ENCODE measurements at regions not wholly inside any gene's neighbourhood (a gene's known extent, or its start where the extent isn't known, plus 50 kb on each side); places are given as distances from the start of the nearest gene placed in this dataset.

- H3F3A ChIP-seq (replicated peaks; ENCODE audit: insufficient read depth): no peaks in the 10 kb centered on the region
- POLR2A ChIA-PET: no interaction called here
- no peak overlapping the region for H3K4me3 ChIP-seq (ENCODE audit: low read depth in 2 of 2, low read length in 1 of 2)
- no peaks in the 10 kb centered on the region for H3K9me2 ChIP-seq
- no peak overlapping the region for H3K4me2 ChIP-seq
- no peak overlapping the region for H2AFZ ChIP-seq (ENCODE audit: low read depth)
- TF ChIP-seq FOXJ3 (CRISPR knock-in tag; IDR thresholded peaks at IDR 0.05) (no peak), GATA2 (CRISPR knock-in tag; IDR thresholded peaks at IDR 0.05) (no peak), RCOR1 (IDR thresholded peaks at IDR 0.05; ENCODE audit: low read length) (no peak), USF1 (IDR thresholded peaks at IDR 0.05; ENCODE audit: borderline replicate concordance, low read depth) (no peak), SMC3 (IDR thresholded peaks at IDR 0.05; ENCODE audit: low read depth, low read length) (no peak), EZH2phosphoT487 (IDR thresholded peaks at IDR 0.05; ENCODE audit: borderline replicate concordance, low read depth) (no peak), FOSL2 (IDR thresholded peaks at IDR 0.05; ENCODE audit: borderline replicate concordance, low read depth) (no peak), NFIC (IDR thresholded peaks at IDR 0.05; ENCODE audit: borderline replicate concordance) (no peak), RXRA (IDR thresholded peaks at IDR 0.05; ENCODE audit: borderline replicate concordance, low read depth) (no peak), GABPA (IDR thresholded peaks at IDR 0.05; ENCODE audit: low read depth) (no peak)
- TF ChIP-seq, protein P1, sequence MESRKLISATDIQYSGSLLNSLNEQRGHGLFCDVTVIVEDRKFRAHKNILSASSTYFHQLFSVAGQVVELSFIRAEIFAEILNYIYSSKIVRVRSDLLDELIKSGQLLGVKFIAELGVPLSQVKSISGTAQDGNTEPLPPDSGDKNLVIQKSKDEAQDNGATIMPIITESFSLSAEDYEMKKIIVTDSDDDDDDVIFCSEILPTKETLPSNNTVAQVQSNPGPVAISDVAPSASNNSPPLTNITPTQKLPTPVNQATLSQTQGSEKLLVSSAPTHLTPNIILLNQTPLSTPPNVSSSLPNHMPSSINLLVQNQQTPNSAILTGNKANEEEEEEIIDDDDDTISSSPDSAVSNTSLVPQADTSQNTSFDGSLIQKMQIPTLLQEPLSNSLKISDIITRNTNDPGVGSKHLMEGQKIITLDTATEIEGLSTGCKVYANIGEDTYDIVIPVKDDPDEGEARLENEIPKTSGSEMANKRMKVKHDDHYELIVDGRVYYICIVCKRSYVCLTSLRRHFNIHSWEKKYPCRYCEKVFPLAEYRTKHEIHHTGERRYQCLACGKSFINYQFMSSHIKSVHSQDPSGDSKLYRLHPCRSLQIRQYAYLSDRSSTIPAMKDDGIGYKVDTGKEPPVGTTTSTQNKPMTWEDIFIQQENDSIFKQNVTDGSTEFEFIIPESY (IDR thresholded peaks at IDR 0.05; ENCODE audit: borderline replicate concordance, low read depth): no peak
- H3K27me3 ChIP-seq (ENCODE audit: insufficient read depth): no peaks in the 10 kb centered on the region
- no peak overlapping the region for H3K27ac ChIP-seq (ENCODE audit: low read depth in 2 of 2, low read length in 1 of 2)
- H3K79me2 ChIP-seq (ENCODE audit: insufficient read depth): no peaks in the 10 kb centered on the region
- peaks cover 0 to 53% of the 10 kb centered on the region in 2 experiments; a peak in 2 of 4 replicates for H3K4me1 ChIP-seq (ENCODE audit: control insufficient read depth in 1 of 2, insufficient read depth in 2 of 2, low read depth in 1 of 2, low read length in 1 of 2)
- no peak overlapping the region for H3K9ac ChIP-seq
- CTCF ChIA-PET: interaction anchor here (0.8 kb wide), 1 partner anchor 821 kb away, joined by 3 read pairs; no protein-coding TSS in a partner anchor
- no peaks in the 10 kb centered on the region for H3K9me3 ChIP-seq
- no peaks in the 10 kb centered on the region for H3K36me3 ChIP-seq (replicated peaks in 1 of 2; ENCODE audit: control insufficient read depth in 1 of 2, insufficient read depth in 2 of 2, low read length in 1 of 2)
- DNase-seq: no peak
- WGBS (ENCODE audit: low lambda C conversion rate): 71% methylated on average over 3 of the region's 3 CpGs
- no peaks in the 10 kb centered on the region for H4K20me1 ChIP-seq (ENCODE audit: insufficient read depth)
Measured at GRCh38 chr10:78868048-78868447, 200.7 kb upstream of the ZMIZ1 start.

DNA sequence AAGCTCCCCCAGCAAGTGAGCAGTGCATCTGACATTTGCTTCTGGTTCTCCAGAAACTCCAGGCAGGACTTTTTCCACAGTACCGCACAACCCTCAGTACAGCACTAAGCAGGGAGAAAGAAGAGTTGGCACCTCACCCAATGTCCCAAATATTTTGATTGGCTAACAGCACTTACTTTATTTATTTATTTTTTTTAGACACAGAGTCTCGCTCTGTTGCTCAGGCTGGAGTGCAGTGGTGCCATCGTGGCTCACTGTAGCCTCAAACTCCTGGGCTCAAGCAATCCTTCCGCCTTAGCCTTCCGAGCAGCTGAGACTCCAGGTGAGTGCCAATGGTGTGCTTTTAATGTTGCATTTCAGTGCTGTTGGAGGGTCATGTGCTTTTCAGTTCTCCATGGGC lies 200.3 kb upstream of the ZMIZ1 start:
- H3K4me1 ChIP-seq (ENCODE audit: control insufficient read depth in 1 of 2, insufficient read depth in 2 of 2, low read depth in 1 of 2, low read length in 1 of 2): peaks cover 0 to 48% of the 10 kb centered on the region in 2 experiments; a peak in 2 of 4 replicates
- H3K9me3 ChIP-seq: no peaks in the 10 kb centered on the region
- H3K4me2 ChIP-seq: no peak overlapping the region
- ChIA-PET POLR2A (no interaction called here), CTCF (interaction anchor here (0.8 kb wide), 1 partner anchor 821 kb away, joined by 3 read pairs; no protein-coding TSS in a partner anchor)
- no peak overlapping the region for H3K9ac ChIP-seq
- H2AFZ ChIP-seq (ENCODE audit: low read depth): no peak overlapping the region
- H3K36me3 ChIP-seq (replicated peaks in 1 of 2; ENCODE audit: control insufficient read depth in 1 of 2, insufficient read depth in 2 of 2, low read length in 1 of 2): no peaks in the 10 kb centered on the region
- H3K9me2 ChIP-seq: no peaks in the 10 kb centered on the region
- H3K79me2 ChIP-seq (ENCODE audit: insufficient read depth): no peaks in the 10 kb centered on the region
- H3K27ac ChIP-seq (ENCODE audit: low read depth in 2 of 2, low read length in 1 of 2): no peak overlapping the region
- WGBS (ENCODE audit: low lambda C conversion rate): 86% methylated on average over 5 of the region's 5 CpGs
- DNase-seq: no peak
- no peaks in the 10 kb centered on the region for H3F3A ChIP-seq (replicated peaks; ENCODE audit: insufficient read depth)
- H4K20me1 ChIP-seq (ENCODE audit: insufficient read depth): no peaks in the 10 kb centered on the region
- H3K27me3 ChIP-seq (ENCODE audit: insufficient read depth): no peaks in the 10 kb centered on the region
- TF ChIP-seq YY1 (IDR thresholded peaks at IDR 0.05; ENCODE audit: low read depth): no peak
- TF ChIP-seq, protein P2, sequence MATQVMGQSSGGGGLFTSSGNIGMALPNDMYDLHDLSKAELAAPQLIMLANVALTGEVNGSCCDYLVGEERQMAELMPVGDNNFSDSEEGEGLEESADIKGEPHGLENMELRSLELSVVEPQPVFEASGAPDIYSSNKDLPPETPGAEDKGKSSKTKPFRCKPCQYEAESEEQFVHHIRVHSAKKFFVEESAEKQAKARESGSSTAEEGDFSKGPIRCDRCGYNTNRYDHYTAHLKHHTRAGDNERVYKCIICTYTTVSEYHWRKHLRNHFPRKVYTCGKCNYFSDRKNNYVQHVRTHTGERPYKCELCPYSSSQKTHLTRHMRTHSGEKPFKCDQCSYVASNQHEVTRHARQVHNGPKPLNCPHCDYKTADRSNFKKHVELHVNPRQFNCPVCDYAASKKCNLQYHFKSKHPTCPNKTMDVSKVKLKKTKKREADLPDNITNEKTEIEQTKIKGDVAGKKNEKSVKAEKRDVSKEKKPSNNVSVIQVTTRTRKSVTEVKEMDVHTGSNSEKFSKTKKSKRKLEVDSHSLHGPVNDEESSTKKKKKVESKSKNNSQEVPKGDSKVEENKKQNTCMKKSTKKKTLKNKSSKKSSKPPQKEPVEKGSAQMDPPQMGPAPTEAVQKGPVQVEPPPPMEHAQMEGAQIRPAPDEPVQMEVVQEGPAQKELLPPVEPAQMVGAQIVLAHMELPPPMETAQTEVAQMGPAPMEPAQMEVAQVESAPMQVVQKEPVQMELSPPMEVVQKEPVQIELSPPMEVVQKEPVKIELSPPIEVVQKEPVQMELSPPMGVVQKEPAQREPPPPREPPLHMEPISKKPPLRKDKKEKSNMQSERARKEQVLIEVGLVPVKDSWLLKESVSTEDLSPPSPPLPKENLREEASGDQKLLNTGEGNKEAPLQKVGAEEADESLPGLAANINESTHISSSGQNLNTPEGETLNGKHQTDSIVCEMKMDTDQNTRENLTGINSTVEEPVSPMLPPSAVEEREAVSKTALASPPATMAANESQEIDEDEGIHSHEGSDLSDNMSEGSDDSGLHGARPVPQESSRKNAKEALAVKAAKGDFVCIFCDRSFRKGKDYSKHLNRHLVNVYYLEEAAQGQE (IDR thresholded peaks at IDR 0.05; ENCODE audit: low read depth, low read length): no peak
- no peak for TF ChIP-seq PBX3 (IDR thresholded peaks at IDR 0.05)
- no peak for TF ChIP-seq GABPA (IDR thresholded peaks at IDR 0.05; ENCODE audit: low read depth)
- no peak for TF ChIP-seq FOXM1 (IDR thresholded peaks at IDR 0.05; ENCODE audit: low read depth)
- no peak overlapping the region for H3K4me3 ChIP-seq (ENCODE audit: low read depth in 2 of 2, low read length in 1 of 2)
